Body of pancreas (tissue), 4 donors: ENCODE measurements at regions not wholly inside any gene's neighbourhood (a gene's known extent, or its start where the extent isn't known, plus 50 kb on each side); places are given as distances from the start of the nearest gene placed in this dataset.

Experiments
- CTCF ChIP-seq, 7 experiments: fragments of 450-650 bp in 4 of 7; fragments of 200-600 bp in 3 of 7; sonication (generic) in 3 of 7; IDR thresholded peaks; one replicate each; pipeline ENCODE4 v1.5.1; 2016 to 2019; ENCODE audit warnings: antibody characterized with exemption in 7 of 7
- POLR2A ChIP-seq, 3 donors: fragments of 450-650 bp; IDR thresholded peaks; one replicate each; pipeline ENCODE4 v1.6.1; 2016; ENCODE audit warnings: antibody characterized with exemption in 3 of 3, mild to moderate bottlenecking in 2 of 3

- TF ChIP-seq POLR2A (IDR thresholded peaks at IDR 0.05) (no peak), CTCF (IDR thresholded peaks at IDR 0.05) (no peak)
These were observed 192.6 kb upstream of the SERP2 start for GRCh38 chr13:44180876-44181536.
